ENCODE measurements at regions not wholly inside any gene's neighbourhood (a gene's known extent, or its start where the extent isn't known, plus 50 kb on each side); places are given as distances from the start of the nearest gene placed in this dataset.

GRCh38 chr4:79025170-79025569 lies 85.9 kb upstream of the PAQR3 start:
- TF ChIP-seq, protein P1, sequence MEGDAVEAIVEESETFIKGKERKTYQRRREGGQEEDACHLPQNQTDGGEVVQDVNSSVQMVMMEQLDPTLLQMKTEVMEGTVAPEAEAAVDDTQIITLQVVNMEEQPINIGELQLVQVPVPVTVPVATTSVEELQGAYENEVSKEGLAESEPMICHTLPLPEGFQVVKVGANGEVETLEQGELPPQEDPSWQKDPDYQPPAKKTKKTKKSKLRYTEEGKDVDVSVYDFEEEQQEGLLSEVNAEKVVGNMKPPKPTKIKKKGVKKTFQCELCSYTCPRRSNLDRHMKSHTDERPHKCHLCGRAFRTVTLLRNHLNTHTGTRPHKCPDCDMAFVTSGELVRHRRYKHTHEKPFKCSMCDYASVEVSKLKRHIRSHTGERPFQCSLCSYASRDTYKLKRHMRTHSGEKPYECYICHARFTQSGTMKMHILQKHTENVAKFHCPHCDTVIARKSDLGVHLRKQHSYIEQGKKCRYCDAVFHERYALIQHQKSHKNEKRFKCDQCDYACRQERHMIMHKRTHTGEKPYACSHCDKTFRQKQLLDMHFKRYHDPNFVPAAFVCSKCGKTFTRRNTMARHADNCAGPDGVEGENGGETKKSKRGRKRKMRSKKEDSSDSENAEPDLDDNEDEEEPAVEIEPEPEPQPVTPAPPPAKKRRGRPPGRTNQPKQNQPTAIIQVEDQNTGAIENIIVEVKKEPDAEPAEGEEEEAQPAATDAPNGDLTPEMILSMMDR (IDR thresholded peaks at IDR 0.05; ENCODE audit: control extremely low read depth, extremely low read depth, low read depth, missing control alignments), result no peak
- ChIA-PET POLR2A (no interaction called here), CTCF (no interaction called here)
- no peak for DNase-seq (ENCODE audit: extremely low spot score)

DNA sequence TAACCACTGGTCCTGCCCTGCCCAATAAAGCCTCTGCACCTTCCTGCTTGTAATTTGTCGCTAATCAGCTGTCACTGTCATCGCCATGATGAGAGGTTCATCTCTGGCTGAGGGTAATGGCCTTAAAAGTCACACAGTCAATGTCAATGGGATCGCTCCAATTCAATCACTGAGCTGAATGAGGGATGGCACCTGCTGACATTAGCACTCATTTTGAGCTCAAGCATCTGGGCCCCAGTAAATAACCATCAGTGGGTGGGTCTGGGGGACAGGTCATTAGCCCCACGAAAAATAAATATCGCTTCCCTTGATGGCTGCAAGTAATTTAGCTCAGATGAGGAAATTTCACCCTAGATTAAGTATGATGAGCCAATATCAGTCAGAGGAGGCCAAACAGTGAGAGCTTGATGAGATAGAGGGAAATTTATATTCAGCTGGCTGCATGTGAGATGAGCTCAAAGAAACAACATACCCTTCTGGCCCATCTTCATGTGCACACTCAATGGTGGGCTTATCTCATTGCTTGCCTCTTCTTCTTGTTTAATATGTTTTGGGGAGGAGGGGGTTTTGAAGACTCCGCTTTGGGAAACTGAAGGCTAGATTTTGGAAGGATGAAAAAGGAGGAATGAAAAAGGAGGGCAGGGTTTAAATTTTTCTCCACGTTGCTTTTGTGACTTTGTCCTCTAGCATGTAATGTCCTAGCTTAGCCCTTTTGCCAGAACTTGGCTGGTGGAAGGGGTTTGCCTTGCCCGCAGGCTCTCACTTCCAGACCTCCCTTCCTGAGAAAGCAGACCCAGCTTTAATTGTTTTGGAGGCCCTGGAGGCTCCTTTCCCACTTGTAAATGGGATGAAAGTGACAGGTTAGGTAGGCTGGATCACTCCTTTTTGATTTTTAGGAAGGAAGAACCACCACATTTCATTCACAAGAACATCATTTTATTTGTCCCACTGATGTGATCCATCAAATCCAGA lies 84.8 kb upstream of the PAQR3 start:
- ChIA-PET CTCF (interaction anchor here (0.6 to 1.1 kb wide), 3 partner anchors 12 to 1791 kb away, joined by 3 to 4 read pairs (median 4); no protein-coding TSS in a partner anchor), POLR2A (no interaction called here)
- TF ChIP-seq, protein P1 (IDR thresholded peaks at IDR 0.05; ENCODE audit: control extremely low read depth, extremely low read depth, low read depth, missing control alignments), result no peak
- DNase-seq (ENCODE audit: extremely low spot score), result no peak

DNA sequence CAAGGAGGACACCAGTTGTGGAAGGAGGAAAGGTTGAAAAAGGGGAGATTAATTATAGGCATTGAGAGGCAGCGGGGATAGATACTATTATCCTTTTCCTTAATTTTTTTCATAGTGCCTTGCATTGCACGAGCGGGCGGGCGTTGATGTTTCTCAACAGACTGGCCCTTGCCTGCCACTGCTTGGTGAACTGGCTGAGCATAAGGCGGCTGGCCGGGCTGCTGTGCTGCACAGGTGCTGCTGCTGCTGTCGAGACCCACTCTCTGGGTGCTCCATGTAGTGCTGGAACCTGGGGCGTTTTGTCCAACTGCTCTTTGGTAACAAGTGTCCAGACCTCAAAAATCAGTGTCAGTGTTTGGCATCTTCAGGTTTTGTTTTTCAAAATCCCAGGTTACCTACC lies 83.3 kb upstream of the PAQR3 start:
- ChIA-PET CTCF (no interaction called here), POLR2A (no interaction called here)
- no peak for DNase-seq (ENCODE audit: extremely low spot score)
- TF ChIP-seq, protein P1 (IDR thresholded peaks at IDR 0.05; ENCODE audit: control extremely low read depth, extremely low read depth, low read depth, missing control alignments), result no peak

DNA sequence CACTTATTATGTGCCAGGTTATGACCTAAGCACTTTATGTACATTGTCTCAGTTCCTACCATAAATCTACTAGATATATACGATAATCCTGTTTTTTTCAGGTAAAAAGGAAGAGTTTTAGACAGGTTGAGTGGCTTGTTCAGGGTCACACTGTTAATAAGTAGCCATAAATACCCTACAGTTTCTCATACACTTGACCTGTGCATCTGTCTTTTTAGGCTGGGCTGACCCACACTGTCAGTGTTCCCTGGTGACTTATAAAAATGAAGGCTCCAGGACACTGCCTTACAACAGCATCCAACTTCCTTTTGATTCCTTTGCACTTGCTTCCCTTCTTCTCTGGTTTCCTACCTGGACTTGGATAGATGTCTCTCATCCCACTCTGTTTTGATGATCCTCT lies 78.2 kb upstream of the PAQR3 start:
- ChIA-PET POLR2A (no interaction called here), CTCF (no interaction called here)
- TF ChIP-seq, protein P1 (IDR thresholded peaks at IDR 0.05; ENCODE audit: control extremely low read depth, extremely low read depth, low read depth, missing control alignments), result no peak
- DNase-seq (ENCODE audit: extremely low spot score), result no peak

- TF ChIP-seq, protein P1 (IDR thresholded peaks at IDR 0.05; ENCODE audit: control extremely low read depth, extremely low read depth, low read depth, missing control alignments), result no peak
- no peak for DNase-seq (ENCODE audit: extremely low spot score)
- ChIA-PET POLR2A (no interaction called here), CTCF (no interaction called here)
These were observed 77.6 kb upstream of the PAQR3 start for GRCh38 chr4:79016878-79017277.

DNA sequence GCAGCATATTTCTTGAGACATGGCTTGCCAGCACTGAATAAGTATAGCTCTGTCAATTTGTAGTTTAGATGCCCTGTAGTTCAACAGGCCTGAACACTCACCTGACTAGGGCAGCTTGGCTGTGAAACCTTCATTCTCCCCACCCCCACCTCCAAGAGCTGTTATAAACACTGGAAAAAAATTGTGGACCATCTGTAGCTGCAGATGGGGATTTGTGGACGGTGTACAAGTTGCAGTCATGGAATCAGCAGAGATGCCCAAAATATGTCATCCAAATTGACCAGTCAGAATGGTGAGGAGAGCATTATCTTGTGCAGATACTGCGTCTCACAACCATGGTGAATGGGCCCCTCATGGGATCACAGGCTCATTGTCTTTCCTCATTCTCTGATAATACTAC lies 76.2 kb upstream of the PAQR3 start:
- TF ChIP-seq, protein P1 (IDR thresholded peaks at IDR 0.05; ENCODE audit: control extremely low read depth, extremely low read depth, low read depth, missing control alignments), result no peak
- CTCF ChIA-PET, result no interaction called here
- no peak for DNase-seq (ENCODE audit: extremely low spot score)
- POLR2A ChIA-PET, result no interaction called here
